ENCODE measurements at regions not wholly inside any gene's neighbourhood (a gene's known extent, or its start where the extent isn't known, plus 50 kb on each side); places are given as distances from the start of the nearest gene placed in this dataset.
"Not testable (repeated sequence)": the region's sequence is repeated elsewhere in the genome, so short reads cannot be mapped to it uniquely, and the experiment has no call there.

GRCh38 chr16:35170061-35170460 lies 1710.6 kb downstream of the TP53TG3F start:
- not testable (repeated sequence) for DNase-seq (ENCODE audit: low read depth in 2 of 2)

GRCh38 chr16:35170610-35171009 lies 1711.2 kb downstream of the TP53TG3F start:
- DNase-seq (ENCODE audit: low read depth in 2 of 2): no peak

GRCh38 chr16:35171106-35171505 lies 1711.7 kb downstream of the TP53TG3F start:
- DNase-seq (ENCODE audit: low read depth in 2 of 2): no peak

- no peak for DNase-seq (ENCODE audit: low read depth in 2 of 2)
Observed at GRCh38 chr16:35173295-35173694, 1713.9 kb downstream of the TP53TG3F start.

GRCh38 chr16:35174016-35174415 lies 1714.6 kb downstream of the TP53TG3F start:
- DNase-seq (ENCODE audit: low read depth in 2 of 2): no peak

- no peak for DNase-seq (ENCODE audit: low read depth in 2 of 2)
Observed at GRCh38 chr16:35176449-35176848, 1717.0 kb downstream of the TP53TG3F start.

GRCh38 chr16:35177851-35178250 lies 1718.4 kb downstream of the TP53TG3F start:
- no peak for DNase-seq (ENCODE audit: low read depth in 2 of 2)

GRCh38 chr16:35180970-35181369 lies 1721.6 kb downstream of the TP53TG3F start:
- DNase-seq (ENCODE audit: low read depth in 2 of 2): no peak

GRCh38 chr16:35181422-35182030 lies 1722.1 kb downstream of the TP53TG3F start:
- no peak for DNase-seq (ENCODE audit: low read depth in 2 of 2)

GRCh38 chr16:35182043-35182677 lies 1722.7 kb downstream of the TP53TG3F start:
- DNase-seq (ENCODE audit: low read depth in 2 of 2): no peak

GRCh38 chr16:35182943-35183550 lies 1723.6 kb downstream of the TP53TG3F start:
- no peak for DNase-seq (ENCODE audit: low read depth in 2 of 2)

GRCh38 chr16:35184356-35184870 lies 1725.0 kb downstream of the TP53TG3F start:
- DNase-seq (ENCODE audit: low read depth in 2 of 2): no peak

- no peak for DNase-seq (ENCODE audit: low read depth in 2 of 2)
Observed at GRCh38 chr16:35185366-35186044, 1726.1 kb downstream of the TP53TG3F start.

GRCh38 chr16:35186045-35186759 lies 1726.8 kb downstream of the TP53TG3F start:
- DNase-seq (ENCODE audit: low read depth in 2 of 2): no peak

GRCh38 chr16:35187665-35188225 lies 1728.3 kb downstream of the TP53TG3F start:
- DNase-seq (ENCODE audit: low read depth in 2 of 2): no peak

GRCh38 chr16:35188288-35189155 lies 1729.1 kb downstream of the TP53TG3F start:
- DNase-seq (ENCODE audit: low read depth in 2 of 2): no peak

- no peak for DNase-seq (ENCODE audit: low read depth in 2 of 2)
Observed at GRCh38 chr16:35192993-35193392, 1733.6 kb downstream of the TP53TG3F start.

- DNase-seq (ENCODE audit: low read depth in 2 of 2): no peak
Observed at GRCh38 chr16:35193956-35194355, 1734.5 kb downstream of the TP53TG3F start.

- DNase-seq (ENCODE audit: low read depth in 2 of 2): no peak
Observed at GRCh38 chr16:35194681-35195080, 1735.3 kb downstream of the TP53TG3F start.

- DNase-seq (ENCODE audit: low read depth in 2 of 2): no peak
Observed at GRCh38 chr16:35195173-35195863, 1735.9 kb downstream of the TP53TG3F start.
